Colonic mucosa (tissue), 4 donors: ENCODE measurements at regions not wholly inside any gene's neighbourhood (a gene's known extent, or its start where the extent isn't known, plus 50 kb on each side); places are given as distances from the start of the nearest gene placed in this dataset.

Source experiments
- DNase-seq: peaks from one replicate; pipeline ENCODE4 v3.0.0-alpha.2; 2020
- H3K27ac ChIP-seq: fragments of 200-600 bp; one replicate; pipeline ENCODE4 v1.8.0; 2021
- H3K27me3 ChIP-seq: fragments of 200-600 bp; one replicate; pipeline ENCODE4 v1.8.0; 2021
- H3K36me3 ChIP-seq: fragments of 200-600 bp; one replicate; pipeline ENCODE4 v1.8.0; 2021
- H3K4me1 ChIP-seq: fragments of 200-600 bp; one replicate; pipeline ENCODE4 v1.8.0; 2021; ENCODE audit warnings: mild to moderate bottlenecking
- H3K4me3 ChIP-seq: fragments of 200-600 bp; one replicate; pipeline ENCODE4 v1.8.0; 2021
- H3K9ac ChIP-seq, 2 donors: one replicate each; pipeline ENCODE4 v1.7.0; 2013; ENCODE audit warnings: control low read depth in 2 of 2, low read depth in 2 of 2, low read length in 2 of 2
- H3K9me3 ChIP-seq: fragments of 200-600 bp; one replicate; pipeline ENCODE4 v1.8.0; 2021
- intact Hi-C: fragments of 100-400 bp; cut with DNase I; formaldehyde crosslinking; loops from one replicate; pipeline ENCODE4 v1.14.1; 2022
- TF ChIP-seq, protein P1 (sequence below): fragments of 200-600 bp; IDR thresholded peaks from one replicate; pipeline ENCODE4 v1.8.0; 2022; ENCODE audit warnings: antibody characterized with exemption, mild to moderate bottlenecking
- donor health status: healthy.
- donor health status: DM: no; HTN: no; CAD: no.
- donor health status: DM: no; HTN: no; CAD: no.

DNA sequence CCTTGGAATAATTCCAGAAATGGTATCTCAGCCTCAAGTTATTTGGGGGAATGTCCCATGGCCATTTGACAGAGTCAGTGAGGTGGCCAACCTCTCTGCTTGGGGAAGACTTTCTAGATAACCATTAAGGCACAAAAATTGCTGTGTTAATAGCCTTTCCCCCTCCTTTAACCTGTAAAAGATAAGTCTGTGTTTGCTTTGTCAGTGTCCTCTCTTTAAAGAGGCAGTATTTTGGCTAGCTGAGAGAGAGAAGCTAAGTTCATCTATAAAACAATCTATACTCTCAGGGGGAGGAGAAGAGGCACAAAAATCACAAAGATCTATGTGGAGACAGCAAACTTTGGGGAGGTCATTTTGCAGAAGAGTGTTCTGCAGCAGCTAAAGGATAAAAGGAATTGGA lies 72.1 kb downstream of the PLCE1 start:
- H3K27ac ChIP-seq = no peak overlapping the region
- H3K27me3 ChIP-seq = no peaks in the 10 kb centered on the region
- no peak overlapping the region for H3K9ac ChIP-seq
- no peak overlapping the region for H3K4me3 ChIP-seq
- intact Hi-C loops = no loop called here
- no peak for DNase-seq
- H3K4me1 ChIP-seq = peaks cover 4% of the 10 kb centered on the region
- H3K9me3 ChIP-seq = no peaks in the 10 kb centered on the region
- no peaks in the 10 kb centered on the region for H3K36me3 ChIP-seq
- TF ChIP-seq, protein P1, sequence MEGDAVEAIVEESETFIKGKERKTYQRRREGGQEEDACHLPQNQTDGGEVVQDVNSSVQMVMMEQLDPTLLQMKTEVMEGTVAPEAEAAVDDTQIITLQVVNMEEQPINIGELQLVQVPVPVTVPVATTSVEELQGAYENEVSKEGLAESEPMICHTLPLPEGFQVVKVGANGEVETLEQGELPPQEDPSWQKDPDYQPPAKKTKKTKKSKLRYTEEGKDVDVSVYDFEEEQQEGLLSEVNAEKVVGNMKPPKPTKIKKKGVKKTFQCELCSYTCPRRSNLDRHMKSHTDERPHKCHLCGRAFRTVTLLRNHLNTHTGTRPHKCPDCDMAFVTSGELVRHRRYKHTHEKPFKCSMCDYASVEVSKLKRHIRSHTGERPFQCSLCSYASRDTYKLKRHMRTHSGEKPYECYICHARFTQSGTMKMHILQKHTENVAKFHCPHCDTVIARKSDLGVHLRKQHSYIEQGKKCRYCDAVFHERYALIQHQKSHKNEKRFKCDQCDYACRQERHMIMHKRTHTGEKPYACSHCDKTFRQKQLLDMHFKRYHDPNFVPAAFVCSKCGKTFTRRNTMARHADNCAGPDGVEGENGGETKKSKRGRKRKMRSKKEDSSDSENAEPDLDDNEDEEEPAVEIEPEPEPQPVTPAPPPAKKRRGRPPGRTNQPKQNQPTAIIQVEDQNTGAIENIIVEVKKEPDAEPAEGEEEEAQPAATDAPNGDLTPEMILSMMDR = no peak

DNA sequence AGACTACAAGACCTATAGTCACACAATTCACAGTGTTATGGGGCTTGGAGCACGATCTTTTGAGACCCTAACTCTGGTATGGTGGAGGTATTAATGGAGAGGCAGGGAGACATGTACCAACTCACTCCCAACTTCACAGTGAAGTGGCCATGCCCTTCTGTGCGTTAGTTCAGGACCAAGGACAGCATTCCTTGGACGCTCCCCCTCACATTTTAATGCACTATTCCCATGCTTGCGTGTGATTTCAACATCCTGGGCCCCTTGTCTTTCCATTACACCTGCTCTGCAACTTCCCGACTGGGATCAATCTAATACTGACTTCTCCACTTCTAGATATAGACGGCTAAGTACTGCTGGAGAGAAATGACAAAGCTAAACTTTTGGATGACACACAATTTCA lies 72.7 kb downstream of the PLCE1 start:
- H3K9me3 ChIP-seq = no peaks in the 10 kb centered on the region
- DNase-seq = no peak
- TF ChIP-seq, protein P1 = no peak
- H3K4me1 ChIP-seq = peaks cover 4% of the 10 kb centered on the region
- H3K4me3 ChIP-seq = no peak overlapping the region
- H3K36me3 ChIP-seq = no peaks in the 10 kb centered on the region
- intact Hi-C loops = no loop called here
- no peaks in the 10 kb centered on the region for H3K27me3 ChIP-seq
- H3K9ac ChIP-seq = no peak overlapping the region
- H3K27ac ChIP-seq = no peak overlapping the region

DNA sequence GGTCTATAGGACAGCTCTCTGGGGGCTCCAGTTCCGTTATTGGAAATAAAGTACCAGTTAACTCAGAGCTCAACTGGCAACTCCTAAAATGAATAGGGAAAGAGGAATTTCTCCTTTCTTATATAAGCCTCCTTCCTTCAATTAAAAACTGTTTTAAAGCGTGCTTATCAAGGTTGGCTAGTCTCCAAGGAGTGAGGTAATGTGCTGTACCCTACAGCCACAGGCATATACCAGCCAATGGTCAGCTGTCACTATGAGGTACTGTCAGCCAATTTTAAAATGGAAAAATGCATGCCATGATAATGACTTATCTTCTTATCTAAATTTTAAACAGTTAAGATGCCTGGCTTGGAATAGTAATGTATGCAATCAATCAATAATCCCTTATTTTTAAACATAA lies 76.2 kb downstream of the PLCE1 start:
- no peaks in the 10 kb centered on the region for H3K36me3 ChIP-seq
- H3K27me3 ChIP-seq = no peaks in the 10 kb centered on the region
- DNase-seq = no peak
- H3K4me1 ChIP-seq = peaks cover 3% of the 10 kb centered on the region
- no peaks in the 10 kb centered on the region for H3K9me3 ChIP-seq
- H3K9ac ChIP-seq = no peak overlapping the region
- no peak overlapping the region for H3K4me3 ChIP-seq
- TF ChIP-seq, protein P1 = no peak
- intact Hi-C loops = loop anchor here (10.0 kb wide), 1 partner anchor 155 kb away; no protein-coding TSS in a partner anchor
- H3K27ac ChIP-seq = no peak overlapping the region

DNA sequence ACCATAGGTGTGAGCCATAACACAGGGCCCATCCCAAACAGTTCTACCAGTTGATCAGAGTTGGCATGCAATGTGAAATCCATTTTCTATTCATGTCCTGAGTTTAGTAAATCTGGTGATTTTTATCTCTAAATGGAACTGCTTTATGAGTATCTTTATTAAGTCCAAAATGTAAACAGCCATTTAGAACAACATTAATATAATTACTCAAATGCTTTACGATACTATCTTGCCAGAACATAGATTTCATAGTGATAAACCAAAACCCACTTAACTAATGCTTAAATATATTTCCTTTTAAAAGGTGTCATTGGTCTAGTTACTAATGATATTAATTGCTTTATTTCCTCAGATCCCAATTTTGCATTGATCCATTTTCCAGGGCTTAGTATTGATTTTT lies 80.7 kb downstream of the PLCE1 start:
- no peak for DNase-seq
- intact Hi-C loops = loop anchor here (10.0 kb wide), 1 partner anchor 150 kb away; no protein-coding TSS in a partner anchor
- no peaks in the 10 kb centered on the region for H3K36me3 ChIP-seq

DNA sequence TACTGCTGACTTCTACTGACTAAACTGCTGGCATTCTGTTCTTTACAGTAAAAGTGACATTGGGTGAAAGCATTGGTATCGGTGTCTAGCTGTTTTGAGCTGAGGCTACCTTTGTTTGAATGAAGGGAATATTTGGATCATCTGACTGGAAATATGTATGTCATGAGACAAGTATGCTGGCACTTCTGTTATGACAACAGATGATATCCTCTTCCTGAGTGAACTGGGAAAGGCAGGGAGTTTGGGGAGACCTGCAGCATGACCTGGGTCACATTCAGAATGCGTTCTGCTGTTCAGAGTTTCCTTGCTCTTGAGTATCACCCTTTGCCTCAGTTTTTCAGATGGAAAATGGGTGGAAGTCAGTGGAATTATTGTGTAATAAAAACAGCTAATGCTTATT lies 81.8 kb downstream of the PLCE1 start:
- H3K36me3 ChIP-seq = no peaks in the 10 kb centered on the region
- no peak overlapping the region for H3K4me3 ChIP-seq
- no peak overlapping the region for H3K27ac ChIP-seq
- no peaks in the 10 kb centered on the region for H3K9me3 ChIP-seq
- no peaks in the 10 kb centered on the region for H3K4me1 ChIP-seq
- H3K27me3 ChIP-seq = no peaks in the 10 kb centered on the region
- no peak for DNase-seq
- no peak overlapping the region for H3K9ac ChIP-seq
- intact Hi-C loops = loop anchor here (10.0 kb wide), 1 partner anchor 149 kb away; no protein-coding TSS in a partner anchor
- TF ChIP-seq, protein P1 = no peak

More for the DNA sequence above, 80.7 kb downstream of the PLCE1 start:
- Histone ChIP-seq H3K27me3 (no peaks in the 10 kb centered on the region), H3K4me1 (no peaks in the 10 kb centered on the region), H3K4me3 (no peak overlapping the region), H3K9me3 (no peaks in the 10 kb centered on the region), H3K27ac (no peak overlapping the region), H3K9ac (no peak overlapping the region)
- TF ChIP-seq, protein P1 = no peak
